Right lung (tissue), 2 donors: ENCODE measurements at regions not wholly inside any gene's neighbourhood (a gene's known extent, or its start where the extent isn't known, plus 50 kb on each side); places are given as distances from the start of the nearest gene placed in this dataset.

Experiments used
- DNase-seq, 2 donors: peaks; one replicate each; pipeline ENCODE4 v3.0.0-alpha.2; 2013

DNA sequence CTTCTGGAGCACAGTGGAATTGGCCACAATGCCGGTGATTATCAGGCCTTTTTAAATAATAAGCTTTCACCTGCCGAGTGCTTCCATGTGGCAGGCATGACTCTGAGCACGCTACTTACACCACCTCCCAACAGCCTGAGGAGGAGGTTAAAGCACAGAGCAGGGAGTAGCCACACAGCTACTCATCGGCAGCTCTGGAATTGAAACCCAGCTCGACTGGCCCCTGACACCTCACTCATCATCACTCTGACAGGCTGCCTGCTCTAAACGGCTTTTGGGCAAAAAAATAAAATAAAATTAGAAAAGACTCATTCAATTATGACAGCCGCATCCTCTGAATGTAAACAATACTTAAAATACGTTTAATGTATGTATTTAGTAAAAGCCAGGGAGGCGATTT, 326.4 kb upstream of the NOCT start:
- peak in 1 of 2 donors; percentile 15 for DNase-seq

DNA sequence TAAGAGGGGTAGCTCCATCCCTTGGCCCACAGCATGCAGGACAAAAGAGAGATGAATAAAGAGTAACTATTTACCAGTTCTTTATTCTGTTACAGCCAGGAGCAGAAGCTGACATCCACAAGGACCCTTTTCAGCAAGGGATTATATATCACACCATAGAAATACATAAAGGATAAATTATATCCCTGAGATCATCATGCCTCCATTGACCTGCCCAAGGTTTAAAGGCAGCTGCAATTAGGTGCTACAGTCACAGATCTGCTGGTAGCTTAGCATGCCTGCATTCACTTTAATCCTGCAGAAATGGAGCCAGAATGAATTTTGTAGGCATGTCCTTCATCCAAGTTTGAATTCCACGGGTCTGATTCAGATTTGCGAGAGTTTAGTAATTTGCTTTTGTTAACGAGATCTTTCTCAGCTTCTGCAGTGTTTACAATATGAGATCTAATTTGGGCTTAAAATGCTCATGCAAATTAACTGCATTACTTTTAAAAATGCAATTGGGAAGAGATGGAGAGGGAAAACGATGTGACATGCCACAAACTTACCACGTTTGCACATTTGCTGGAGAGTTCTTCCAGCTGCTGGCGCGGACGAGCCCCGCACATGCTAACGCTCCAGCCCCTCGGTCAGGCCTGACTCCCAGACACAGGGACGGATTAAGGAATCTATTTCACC, 327.0 kb upstream of the NOCT start:
- peak; percentile 53 to 58 for DNase-seq

DNA sequence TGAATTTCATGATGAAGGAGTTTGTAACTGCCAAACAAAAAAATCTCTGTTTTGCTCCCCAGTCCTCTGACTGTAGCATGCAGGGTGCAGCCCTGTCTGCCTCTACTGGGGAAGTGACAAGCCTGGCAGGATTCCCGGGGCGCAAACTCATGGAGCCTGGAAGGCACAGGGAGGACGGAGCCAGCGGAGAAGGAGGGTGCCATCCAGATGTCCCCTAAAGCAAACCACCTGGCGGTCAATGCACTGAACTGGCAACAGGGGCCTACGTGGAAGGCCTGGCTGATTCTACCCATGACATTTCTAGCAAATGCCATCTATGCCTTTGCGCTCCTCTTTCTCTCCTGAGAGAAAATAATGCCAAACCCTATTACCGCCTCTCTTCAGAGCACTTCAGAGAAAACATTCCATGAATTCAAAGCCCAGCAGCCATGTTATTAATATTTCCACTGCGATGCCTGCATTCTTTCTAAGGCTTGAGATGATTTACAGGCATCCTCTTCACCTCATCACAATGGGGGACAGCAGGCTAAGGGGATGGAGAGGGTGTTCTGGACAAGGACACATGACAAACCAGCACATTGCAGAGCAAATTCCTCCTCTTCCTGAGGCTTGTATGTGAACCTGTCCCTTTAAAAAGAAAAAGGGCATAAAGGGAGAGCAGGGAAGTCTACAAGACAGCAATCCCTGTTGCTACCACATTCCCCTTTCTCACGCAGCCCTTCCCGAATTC, 329.3 kb upstream of the NOCT start:
- no peak for DNase-seq

DNA sequence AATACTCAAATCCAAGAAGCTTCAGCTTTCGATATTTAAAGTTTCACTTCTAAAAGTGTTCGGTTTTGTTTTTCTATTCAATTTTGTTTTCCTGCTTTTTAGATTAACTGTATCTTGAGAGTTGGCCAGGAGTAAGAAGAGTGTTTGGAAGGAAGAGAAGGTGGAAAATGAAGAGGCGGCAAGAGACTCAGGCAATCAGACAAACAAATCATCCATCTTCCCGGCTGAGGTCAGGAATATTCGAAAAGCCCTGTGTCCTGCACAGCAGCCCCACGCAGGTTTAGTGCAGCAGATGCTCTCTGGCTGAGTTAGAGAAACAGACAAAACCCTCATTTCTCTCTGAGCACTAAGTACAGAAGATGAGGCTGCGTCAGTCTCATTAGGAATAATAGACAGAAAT, 330.3 kb upstream of the NOCT start:
- no peak for DNase-seq

DNA sequence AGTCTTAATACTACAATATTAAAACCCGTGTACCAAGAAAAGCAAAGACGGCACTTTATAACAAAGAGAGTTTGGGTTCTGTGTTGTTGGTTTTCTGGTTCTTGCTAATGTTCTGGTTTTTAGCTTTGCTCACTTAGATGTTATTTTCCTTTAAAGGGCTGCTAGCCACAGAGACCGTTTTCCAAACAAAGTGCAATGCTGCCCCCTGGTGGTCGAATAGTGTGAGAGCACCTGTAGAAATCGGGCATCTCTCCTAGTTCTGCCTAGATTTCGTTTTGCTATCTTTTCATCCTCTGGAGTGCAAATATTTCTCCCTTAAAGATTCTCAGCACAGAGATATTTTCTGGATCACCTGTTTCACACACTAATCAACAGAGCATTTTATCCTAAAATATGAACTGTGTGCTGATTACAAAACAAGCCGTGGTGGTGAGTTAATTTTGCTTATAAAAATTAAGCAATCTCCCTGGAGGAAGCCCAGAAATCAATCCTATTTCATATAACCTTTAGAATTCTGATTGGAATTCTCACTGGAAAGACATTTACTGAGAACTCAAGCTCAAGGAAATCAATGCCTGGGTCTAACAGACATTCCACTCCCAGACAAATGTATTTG, 334.5 kb upstream of the NOCT start:
- DNase-seq = peak; percentile 63 to 81

DNA sequence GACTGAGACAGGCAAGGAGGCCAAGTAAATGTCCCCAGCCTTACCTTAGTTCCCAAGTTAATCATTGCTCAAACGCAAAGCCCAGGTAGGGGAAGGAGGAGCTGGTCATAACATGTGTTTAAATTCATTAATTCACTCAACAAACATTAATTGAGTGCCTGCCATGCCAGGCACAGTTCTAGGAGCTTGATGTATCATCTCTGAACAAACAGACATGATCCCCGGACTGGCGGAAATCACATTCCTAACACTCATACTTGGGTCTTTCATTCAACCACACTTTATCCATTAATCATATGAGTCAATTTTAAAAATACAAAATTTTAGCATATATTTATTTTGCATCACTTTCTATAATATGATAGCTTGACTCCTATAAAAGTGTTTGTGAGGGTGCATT, 335.3 kb upstream of the NOCT start:
- DNase-seq = no peak

DNA sequence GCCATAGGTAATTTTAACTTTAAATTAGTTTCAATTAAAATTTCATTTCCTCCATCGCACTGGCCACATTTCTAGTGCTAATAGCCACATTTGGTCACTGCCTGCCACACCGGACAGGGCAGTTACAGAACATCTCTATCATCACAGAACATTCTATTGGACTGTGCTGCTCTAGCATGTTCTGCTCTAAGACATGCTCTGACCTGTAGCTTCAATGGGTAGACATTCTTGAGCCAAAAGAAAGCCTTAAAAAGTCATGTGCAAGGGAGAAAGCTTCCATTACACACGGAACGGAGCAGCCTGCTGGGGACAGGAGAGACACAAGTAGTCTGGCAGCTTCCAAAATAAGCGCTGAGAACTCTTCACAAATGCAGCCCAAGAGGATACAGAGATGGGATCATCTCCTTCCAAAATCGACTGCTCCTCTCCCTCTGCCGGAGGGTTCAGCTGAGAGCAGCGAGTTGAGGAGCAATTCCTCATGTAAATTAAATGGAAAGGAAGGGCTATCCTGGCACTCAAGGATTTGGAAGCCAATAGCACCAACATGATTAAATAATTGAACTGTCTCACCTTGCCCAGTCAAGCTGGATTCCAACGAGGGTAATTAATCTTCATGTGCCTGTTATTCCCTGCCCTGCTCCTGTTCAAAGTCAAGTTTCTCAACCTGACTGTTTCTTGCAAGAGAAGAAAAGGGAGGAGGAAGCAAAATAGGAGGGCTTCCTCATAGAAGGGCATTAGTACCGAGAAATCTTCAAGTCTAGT, 336.4 kb upstream of the NOCT start:
- no peak for DNase-seq

DNA sequence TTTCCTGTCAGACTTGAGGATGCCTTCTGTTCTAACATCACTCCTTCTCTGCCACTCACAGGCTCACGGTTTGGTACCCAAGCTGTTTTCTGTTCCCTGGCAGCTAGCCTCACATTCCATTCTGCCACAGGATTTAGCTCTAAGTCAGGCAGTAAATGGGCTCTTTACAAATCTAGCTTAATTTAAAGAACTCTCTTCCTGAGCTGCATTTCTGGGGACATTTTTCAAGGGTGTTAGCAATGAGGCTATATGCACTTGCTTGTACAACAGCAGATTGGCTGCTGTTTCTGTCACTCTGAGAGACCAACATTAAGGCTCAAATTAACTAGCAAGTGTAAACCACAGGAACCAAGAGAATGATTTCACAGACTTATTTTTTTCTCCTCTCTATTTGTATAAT, 337.8 kb upstream of the NOCT start:
- DNase-seq = no peak

DNA sequence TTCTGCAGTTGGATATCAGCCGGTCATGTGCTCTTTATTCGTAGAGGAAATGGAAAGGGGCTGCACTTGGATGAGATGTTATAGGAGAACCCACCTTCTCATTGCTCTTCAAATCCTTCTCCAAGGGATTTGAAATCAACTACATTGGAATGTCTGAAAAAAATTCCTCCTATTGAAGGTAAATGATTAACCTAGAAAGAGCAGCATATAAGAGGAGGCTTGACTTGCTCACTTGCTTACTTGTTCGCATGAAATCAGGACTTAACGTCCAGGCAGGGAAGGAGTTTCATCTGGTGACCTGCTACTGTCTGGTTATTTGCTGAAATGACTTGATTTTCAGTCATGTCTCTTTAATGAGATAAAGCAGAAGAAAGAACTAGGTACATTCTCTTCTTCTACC, 338.4 kb upstream of the NOCT start:
- DNase-seq = no peak

DNA sequence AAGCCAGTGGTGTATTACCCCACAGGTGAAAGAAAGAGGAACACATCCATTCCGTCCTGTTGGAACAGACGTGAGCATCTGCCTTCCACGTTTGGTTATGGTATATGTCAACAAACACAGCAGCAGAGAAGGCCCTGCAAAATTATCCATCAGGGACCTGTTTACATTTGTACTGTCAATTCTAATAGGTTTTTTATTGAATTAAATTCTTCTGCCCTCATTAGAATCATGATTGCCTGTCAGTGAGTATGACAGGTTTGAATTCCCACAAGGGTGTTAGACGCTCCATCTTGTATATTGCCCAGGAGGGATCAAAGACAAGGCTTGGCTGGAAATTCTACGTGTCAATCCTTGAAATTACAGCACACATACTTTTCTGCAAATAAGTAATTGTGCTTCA, 339.9 kb upstream of the NOCT start:
- no peak for DNase-seq

DNA sequence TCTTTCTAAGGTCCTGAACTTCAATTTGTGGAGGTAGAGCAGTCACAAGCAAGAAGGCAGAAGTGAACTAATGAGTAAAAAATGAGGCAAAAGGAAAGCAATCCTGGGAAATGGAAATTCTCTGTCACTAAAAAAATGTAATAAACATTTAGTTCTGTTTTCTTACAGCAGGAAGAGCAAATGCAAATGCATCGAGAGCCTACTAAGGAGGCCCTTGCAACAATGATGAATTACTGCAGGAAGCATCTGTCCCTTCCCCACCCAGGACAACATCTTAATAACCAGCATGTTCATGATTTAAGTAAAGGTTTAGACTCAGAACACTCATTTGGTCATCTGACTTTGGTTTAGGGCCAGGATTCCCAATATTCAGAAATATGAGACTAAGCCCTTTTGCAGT, 341.4 kb upstream of the NOCT start:
- DNase-seq = no peak

DNA sequence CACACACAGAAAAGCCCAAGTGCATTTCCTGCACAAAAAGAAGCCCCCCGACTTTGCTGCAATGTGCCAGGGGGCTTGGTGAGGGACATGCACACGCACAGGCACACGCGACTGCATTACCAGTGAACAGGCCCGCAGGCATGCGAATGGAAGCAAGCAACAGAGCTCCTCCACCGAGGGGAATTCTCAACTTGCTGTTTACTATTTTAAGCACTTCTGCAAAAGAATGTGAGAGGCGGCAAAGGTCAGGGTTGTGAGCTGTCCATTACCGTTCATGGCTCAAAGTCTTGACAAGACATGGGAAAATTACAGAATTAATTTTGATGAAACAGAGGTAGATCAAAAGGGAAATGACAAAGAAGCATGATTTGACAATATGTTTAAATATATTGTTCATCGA, 342.5 kb upstream of the NOCT start:
- no peak for DNase-seq

DNA sequence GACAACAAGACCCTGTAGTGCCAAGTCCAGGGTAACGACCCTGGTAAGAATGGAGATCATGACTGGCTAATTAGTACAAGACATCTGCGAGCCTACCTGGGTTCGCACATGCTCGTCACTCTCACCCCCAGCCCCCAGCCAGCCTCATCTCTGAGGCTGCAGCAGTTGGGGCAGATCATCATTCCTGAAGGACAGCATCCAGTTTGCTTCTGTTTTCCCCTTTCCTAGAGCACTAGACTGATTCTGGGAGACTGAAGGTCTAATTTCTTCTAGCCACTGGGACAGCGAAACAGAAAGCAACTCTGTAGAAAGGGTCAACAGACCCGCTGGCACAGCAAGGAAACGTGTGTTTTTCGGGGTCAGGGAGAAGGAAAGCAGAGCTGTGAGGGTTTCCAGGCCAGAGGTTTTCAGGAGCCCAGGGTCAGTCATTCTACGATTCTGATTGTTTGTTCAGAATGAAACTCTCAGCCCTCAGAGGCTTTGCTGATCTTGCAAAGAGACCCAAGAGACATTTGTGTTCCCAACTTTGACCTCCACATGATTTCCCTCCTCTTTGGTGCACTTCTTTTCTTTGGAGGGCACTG, 343.1 kb upstream of the NOCT start:
- DNase-seq = no peak

DNA sequence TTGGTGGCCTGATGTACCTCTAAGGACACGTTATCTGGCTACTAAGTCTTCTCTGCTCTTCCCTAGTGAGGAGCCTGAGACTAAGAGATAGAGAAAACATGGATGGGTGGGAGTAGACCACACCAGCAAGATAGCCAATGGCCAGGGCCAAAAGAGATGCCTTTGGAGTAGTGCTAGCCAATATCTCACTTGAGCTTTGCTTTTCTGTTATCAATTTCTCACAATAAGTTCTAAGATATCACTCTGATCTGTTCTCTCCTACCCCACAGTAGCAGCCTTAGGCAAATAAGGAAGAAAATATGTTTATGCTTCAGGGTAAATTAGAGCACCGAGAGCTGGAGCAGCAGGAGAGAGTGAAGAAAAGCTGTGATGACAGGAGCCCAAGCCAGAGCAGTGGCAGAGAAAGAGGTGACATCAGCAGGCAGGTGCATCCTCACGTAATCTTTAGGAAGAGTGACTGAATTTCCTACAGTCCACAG, 343.9 kb upstream of the NOCT start:
- DNase-seq = no peak

DNA sequence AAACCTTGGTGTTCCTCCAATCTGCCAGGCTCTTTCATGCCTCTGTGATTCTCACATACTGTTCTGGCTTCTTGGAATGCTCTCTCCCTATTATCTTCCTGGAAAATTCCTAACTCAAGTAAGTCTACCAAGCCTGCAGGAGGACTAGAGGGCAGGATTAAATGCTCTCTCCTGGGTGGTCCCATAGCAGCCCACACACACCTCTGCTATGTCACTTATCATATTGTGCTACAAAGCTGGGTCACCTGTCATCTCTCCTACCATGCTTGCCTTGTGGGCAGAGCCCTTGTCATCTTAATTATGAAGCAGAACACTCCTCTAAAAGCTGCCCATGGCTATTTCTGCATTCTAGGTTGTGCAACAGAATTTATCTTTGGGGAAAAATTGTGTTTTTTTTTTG, 344.5 kb upstream of the NOCT start:
- no peak for DNase-seq

DNA sequence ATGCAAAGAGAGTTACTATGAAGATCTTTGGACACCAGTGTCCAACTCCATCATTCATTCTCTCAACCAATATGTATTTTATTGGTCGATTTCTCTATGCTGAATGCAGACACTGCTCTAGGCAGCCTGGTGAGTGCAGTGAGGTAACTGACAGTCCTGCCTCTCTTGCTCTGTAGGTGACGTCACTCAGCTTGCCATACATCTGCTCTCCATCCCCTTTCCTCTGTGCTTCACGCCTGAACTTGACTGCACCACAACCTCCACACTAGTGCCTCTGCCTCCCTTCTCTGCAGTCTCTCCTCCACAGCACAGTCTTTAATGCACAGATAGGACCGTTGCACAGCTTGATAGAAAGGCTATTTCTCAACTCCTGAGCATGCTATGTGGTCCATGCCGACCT, 344.9 kb upstream of the NOCT start:
- no peak for DNase-seq

DNA sequence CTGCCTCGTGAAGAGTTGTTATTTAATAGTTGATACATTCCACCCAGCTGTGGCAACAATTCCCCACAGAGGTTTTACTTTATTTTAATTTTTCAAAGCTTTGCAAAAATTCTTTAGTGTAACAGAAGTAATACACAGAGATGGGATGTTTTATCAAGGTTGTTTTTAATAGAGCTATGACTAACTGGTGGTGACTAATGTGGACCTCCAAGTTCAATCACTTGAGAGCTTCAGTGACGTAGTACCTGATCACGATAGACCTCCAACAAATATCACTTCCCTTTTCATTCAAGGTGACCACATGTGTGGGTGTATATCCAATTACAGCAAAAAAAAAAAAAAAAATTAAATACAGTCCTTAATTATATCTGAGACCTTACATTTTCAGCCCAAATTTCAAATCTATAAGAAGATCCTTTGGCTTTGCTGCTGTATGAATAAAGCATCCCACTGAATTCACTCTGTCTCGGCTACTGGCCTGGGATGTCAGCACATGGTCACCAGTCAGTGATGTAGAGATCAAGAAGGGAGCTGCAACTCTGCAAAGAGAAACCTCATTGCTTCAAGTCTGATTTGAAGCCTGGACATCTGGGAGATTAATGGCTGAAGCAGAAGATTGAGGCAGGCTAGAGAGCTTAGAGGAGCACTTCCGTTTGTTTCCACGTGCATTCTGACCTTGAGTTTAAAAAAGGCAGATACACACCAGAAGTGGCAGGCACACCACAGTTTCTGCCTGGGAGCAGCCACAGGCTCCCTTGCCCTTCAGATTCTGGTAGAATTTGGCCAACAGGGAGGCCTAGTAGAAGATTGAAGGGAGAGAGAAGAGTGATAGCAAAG, 345.9 kb upstream of the NOCT start:
- no peak for DNase-seq

DNA sequence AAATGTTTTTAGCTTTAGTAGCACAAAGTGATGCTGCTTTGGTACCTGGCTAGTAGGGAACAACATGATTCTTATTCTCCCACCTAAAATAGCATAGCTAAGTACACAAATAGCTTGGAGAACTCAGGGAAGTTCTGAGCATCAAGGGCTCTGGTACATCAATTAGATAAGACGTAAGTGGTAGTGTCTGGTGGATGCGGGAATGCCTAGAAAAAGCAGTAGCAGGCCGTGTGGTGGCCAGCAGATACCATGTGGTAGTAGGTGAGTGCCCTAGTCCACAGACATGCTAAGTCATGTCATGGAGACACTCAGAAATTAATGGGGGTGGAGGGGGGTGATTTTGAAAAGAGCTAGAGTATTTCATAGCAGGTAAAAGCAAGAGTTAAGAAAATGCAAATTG, 347.3 kb upstream of the NOCT start:
- DNase-seq = no peak

DNA sequence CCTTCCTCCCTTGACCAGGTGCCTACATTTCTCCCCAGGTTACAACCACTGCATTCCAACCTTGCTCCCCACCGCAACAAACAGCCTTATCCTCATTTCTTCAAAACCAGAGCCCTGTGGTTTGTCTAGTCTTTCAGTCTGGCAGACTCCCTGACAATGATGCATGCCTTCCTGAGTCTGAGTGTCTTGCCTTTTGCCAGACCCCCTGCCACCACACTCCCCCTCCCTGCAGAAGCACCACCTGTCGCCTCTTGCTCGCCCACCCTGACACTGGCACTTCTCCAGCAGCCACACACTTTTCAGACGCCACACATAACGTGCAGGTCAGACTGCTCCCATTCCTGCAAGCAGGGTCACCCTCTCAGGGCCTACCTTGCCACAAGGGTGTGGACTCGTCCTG, 349.2 kb upstream of the NOCT start:
- DNase-seq = no peak

DNA sequence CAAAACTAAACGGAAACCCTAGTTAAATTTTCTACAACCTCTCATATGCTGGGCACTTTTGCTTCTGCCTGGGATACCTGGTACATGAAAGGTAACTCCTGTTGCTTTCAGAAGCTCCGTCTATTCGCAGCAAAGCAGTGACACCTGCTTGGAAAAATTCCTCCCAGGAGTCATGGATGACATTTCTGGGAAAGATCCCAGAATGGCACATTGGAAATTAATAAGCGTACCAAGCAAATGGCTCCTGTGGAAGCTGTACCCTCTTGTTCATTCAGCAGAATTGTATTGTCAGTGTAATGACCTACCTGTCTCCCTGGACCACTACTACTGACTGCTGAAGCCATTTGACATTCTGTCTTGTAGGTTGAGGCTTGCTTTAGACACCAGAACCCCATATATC, 349.7 kb upstream of the NOCT start:
- no peak for DNase-seq

DNA sequence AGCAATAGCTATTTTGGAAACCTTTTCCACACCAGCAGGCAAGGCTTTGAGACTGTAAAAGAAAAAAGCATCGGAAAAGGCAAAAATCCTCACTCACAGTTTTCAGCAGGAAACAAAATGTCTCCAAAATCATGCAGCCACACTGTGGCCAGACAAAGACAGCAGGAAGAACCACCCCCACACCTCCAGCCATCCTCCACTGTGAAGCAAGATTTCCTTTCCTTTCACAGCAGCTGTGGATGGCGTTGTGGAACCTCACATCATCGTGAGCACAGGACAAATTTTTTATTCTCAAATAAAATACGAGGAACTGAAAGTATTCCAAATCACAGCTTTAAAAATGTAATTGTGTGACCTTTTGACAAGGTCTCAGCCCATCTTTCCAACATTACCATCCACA, 351.7 kb upstream of the NOCT start:
- DNase-seq = no peak
